Mammary epithelial cell (primary cell): ENCODE measurements at regions not wholly inside any gene's neighbourhood (a gene's known extent, or its start where the extent isn't known, plus 50 kb on each side); places are given as distances from the start of the nearest gene placed in this dataset.

Experiments
- EZH2 ChIP-seq: IDR thresholded peaks from 2 replicates; pipeline ENCODE4 v1.6.1; 2012; ENCODE audit warnings: low read length, inconsistent platforms, borderline replicate concordance
- TF ChIP-seq, protein P1 (sequence below), 2 donors: IDR thresholded peaks in 1 of 2; conservative IDR thresholded peaks in 1 of 2; 2 replicates each; pipeline ENCODE4 v1.5.1; 2011 to 2012; ENCODE audit warnings: inconsistent platforms in 2 of 2, low read length in 2 of 2, mild to moderate bottlenecking in 2 of 2, control low read depth in 1 of 2, low read depth in 1 of 2; ENCODE audit not compliant: insufficient read depth in 1 of 2; ENCODE audit errors: extremely low read depth in 1 of 2

GRCh38 chr11:70622091-70622490 lies 223.8 kb downstream of the CTTN start:
- TF ChIP-seq, protein P1, sequence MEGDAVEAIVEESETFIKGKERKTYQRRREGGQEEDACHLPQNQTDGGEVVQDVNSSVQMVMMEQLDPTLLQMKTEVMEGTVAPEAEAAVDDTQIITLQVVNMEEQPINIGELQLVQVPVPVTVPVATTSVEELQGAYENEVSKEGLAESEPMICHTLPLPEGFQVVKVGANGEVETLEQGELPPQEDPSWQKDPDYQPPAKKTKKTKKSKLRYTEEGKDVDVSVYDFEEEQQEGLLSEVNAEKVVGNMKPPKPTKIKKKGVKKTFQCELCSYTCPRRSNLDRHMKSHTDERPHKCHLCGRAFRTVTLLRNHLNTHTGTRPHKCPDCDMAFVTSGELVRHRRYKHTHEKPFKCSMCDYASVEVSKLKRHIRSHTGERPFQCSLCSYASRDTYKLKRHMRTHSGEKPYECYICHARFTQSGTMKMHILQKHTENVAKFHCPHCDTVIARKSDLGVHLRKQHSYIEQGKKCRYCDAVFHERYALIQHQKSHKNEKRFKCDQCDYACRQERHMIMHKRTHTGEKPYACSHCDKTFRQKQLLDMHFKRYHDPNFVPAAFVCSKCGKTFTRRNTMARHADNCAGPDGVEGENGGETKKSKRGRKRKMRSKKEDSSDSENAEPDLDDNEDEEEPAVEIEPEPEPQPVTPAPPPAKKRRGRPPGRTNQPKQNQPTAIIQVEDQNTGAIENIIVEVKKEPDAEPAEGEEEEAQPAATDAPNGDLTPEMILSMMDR (conservative IDR thresholded peaks at IDR 0.05 in 1 of 2, IDR thresholded peaks at IDR 0.05 in 1 of 2; ENCODE audit: extremely low read depth in 1 of 2, insufficient read depth in 1 of 2, low read depth in 1 of 2, low read length in 2 of 2): no peak
- no peak for TF ChIP-seq EZH2
